NCI-H2196 treated with DMSO at 0.1 percent for 48 hours (cell line): ENCODE measurements at regions not wholly inside any gene's neighbourhood (a gene's known extent, or its start where the extent isn't known, plus 50 kb on each side); places are given as distances from the start of the nearest gene placed in this dataset.
"Not testable (repeated sequence)": the region's sequence is repeated elsewhere in the genome, so short reads cannot be mapped to it uniquely, and the experiment has no call there.

ENCODE experiments used
- DNase-seq: peaks from one replicate; lab custom pipeline; 2025; ENCODE audit not compliant: unreplicated experiment; lab: John Stamatoyannopoulos, UW

- not testable (repeated sequence) for DNase-seq
Observed at GRCh38 chr20:30164389-30164788, 1093.1 kb upstream of the DEFB115 start.

GRCh38 chr20:30167540-30167939 lies 1089.9 kb upstream of the DEFB115 start:
- DNase-seq, result no peak

- no peak for DNase-seq
Observed at GRCh38 chr20:30168025-30168799, 1089.3 kb upstream of the DEFB115 start.

- DNase-seq, result no peak
Observed at GRCh38 chr20:30168800-30169138, 1088.7 kb upstream of the DEFB115 start.

- DNase-seq, result no peak
Observed at GRCh38 chr20:30175681-30176080, 1081.8 kb upstream of the DEFB115 start.

- not testable (repeated sequence) for DNase-seq
Observed at GRCh38 chr20:30183124-30183523, 1074.3 kb upstream of the DEFB115 start.

GRCh38 chr20:30191785-30192184 lies 1065.7 kb upstream of the DEFB115 start:
- DNase-seq, result not testable (repeated sequence)

- DNase-seq, result not testable (repeated sequence)
Observed at GRCh38 chr20:30234477-30234876, 1023.0 kb upstream of the DEFB115 start.

GRCh38 chr20:30275073-30275472 lies 982.4 kb upstream of the DEFB115 start:
- DNase-seq, result not testable (repeated sequence)

- no peak for DNase-seq
Observed at GRCh38 chr20:30281584-30282197, 975.8 kb upstream of the DEFB115 start.

GRCh38 chr20:30283476-30284280 lies 973.8 kb upstream of the DEFB115 start:
- not testable (repeated sequence) for DNase-seq

- no peak for DNase-seq
Observed at GRCh38 chr20:30284281-30284905, 973.1 kb upstream of the DEFB115 start.

GRCh38 chr20:30285677-30286076 lies 971.8 kb upstream of the DEFB115 start:
- no peak for DNase-seq

GRCh38 chr20:30286157-30286556 lies 971.3 kb upstream of the DEFB115 start:
- no peak for DNase-seq

- not testable (repeated sequence) for DNase-seq
Observed at GRCh38 chr20:30287459-30287858, 970.0 kb upstream of the DEFB115 start.

GRCh38 chr20:30288346-30288745 lies 969.1 kb upstream of the DEFB115 start:
- no peak for DNase-seq

GRCh38 chr20:30289049-30289448 lies 968.4 kb upstream of the DEFB115 start:
- not testable (repeated sequence) for DNase-seq

- not testable (repeated sequence) for DNase-seq
Observed at GRCh38 chr20:30289711-30290141, 967.7 kb upstream of the DEFB115 start.

- not testable (repeated sequence) for DNase-seq
Observed at GRCh38 chr20:30290361-30291063, 967.0 kb upstream of the DEFB115 start.

GRCh38 chr20:30291064-30291379 lies 966.4 kb upstream of the DEFB115 start:
- not testable (repeated sequence) for DNase-seq

GRCh38 chr20:30291686-30292085 lies 965.8 kb upstream of the DEFB115 start:
- not testable (repeated sequence) for DNase-seq
